HG02870 (cell line): ENCODE measurements at regions not wholly inside any gene's neighbourhood (a gene's known extent, or its start where the extent isn't known, plus 50 kb on each side); places are given as distances from the start of the nearest gene placed in this dataset.
"Not testable (repeated sequence)": the region's sequence is repeated elsewhere in the genome, so short reads cannot be mapped to it uniquely, and the experiment has no call there.

Source experiments
- ATAC-seq: cut with Tn5 transposase; IDR thresholded peaks from one replicate; pipeline ENCODE4 v1.9.1; 2021; ENCODE audit warnings: mild to moderate bottlenecking, moderate library complexity; ENCODE audit not compliant: unreplicated experiment

- no peak for ATAC-seq
Observed at GRCh38 chr19:27733551-27734266, 1479.2 kb downstream of the UQCRFS1 start.

GRCh38 chr19:27729332-27729731 is 1483.6 kb downstream of the UQCRFS1 start:
- no peak for ATAC-seq

- ATAC-seq = no peak
Observed at GRCh38 chr19:27722625-27723024, 1490.3 kb downstream of the UQCRFS1 start.

- ATAC-seq = no peak
Observed at GRCh38 chr19:27720155-27720554, 1492.8 kb downstream of the UQCRFS1 start.

GRCh38 chr19:27719034-27719433 is 1493.9 kb downstream of the UQCRFS1 start:
- no peak for ATAC-seq

GRCh38 chr19:27718234-27718633 is 1494.7 kb downstream of the UQCRFS1 start:
- no peak for ATAC-seq

- ATAC-seq = no peak
Observed at GRCh38 chr19:27717825-27718224, 1495.1 kb downstream of the UQCRFS1 start.

- ATAC-seq = no peak
Observed at GRCh38 chr19:27716922-27717321, 1496.0 kb downstream of the UQCRFS1 start.

GRCh38 chr19:27714857-27715256 is 1498.1 kb downstream of the UQCRFS1 start:
- no peak for ATAC-seq

- ATAC-seq = no peak
Observed at GRCh38 chr19:27709496-27709895, 1503.5 kb downstream of the UQCRFS1 start.

GRCh38 chr19:27708986-27709385 is 1504.0 kb downstream of the UQCRFS1 start:
- ATAC-seq = not testable (repeated sequence)

GRCh38 chr19:27707026-27707425 is 1505.9 kb downstream of the UQCRFS1 start:
- ATAC-seq = not testable (repeated sequence)

- no peak for ATAC-seq
Observed at GRCh38 chr19:27705896-27706295, 1507.1 kb downstream of the UQCRFS1 start.

GRCh38 chr19:27694361-27695055 is 1518.4 kb downstream of the UQCRFS1 start:
- ATAC-seq = no peak

- no peak for ATAC-seq
Observed at GRCh38 chr19:27691991-27692390, 1521.0 kb downstream of the UQCRFS1 start.

- ATAC-seq = no peak
Observed at GRCh38 chr19:27689734-27690241, 1523.2 kb downstream of the UQCRFS1 start.

- ATAC-seq = no peak
Observed at GRCh38 chr19:27684293-27684692, 1528.7 kb downstream of the UQCRFS1 start.

- ATAC-seq = no peak
Observed at GRCh38 chr19:27681972-27682371, 1531.0 kb downstream of the UQCRFS1 start.

- ATAC-seq = no peak
Observed at GRCh38 chr19:27679905-27680304, 1533.0 kb downstream of the UQCRFS1 start.

- no peak for ATAC-seq
Observed at GRCh38 chr19:27679399-27679798, 1533.6 kb downstream of the UQCRFS1 start.

- ATAC-seq = no peak
Observed at GRCh38 chr19:27676877-27677276, 1536.1 kb downstream of the UQCRFS1 start.

- ATAC-seq = no peak
Observed at GRCh38 chr19:27676334-27676733, 1536.6 kb downstream of the UQCRFS1 start.
